GM21381 (cell line): ENCODE measurements at regions not wholly inside any gene's neighbourhood (a gene's known extent, or its start where the extent isn't known, plus 50 kb on each side); places are given as distances from the start of the nearest gene placed in this dataset.
"Not testable (repeated sequence)": the region's sequence is repeated elsewhere in the genome, so short reads cannot be mapped to it uniquely, and the experiment has no call there.

Experiments used
- ATAC-seq: cut with Tn5 transposase; IDR thresholded peaks from one replicate; pipeline ENCODE4 v1.9.1; 2021; ENCODE audit warnings: mild to moderate bottlenecking, moderate library complexity; ENCODE audit not compliant: unreplicated experiment

GRCh38 chr22:25482091-25482760 lies 82.2 kb upstream of the GRK3 start:
- no peak for ATAC-seq

- no peak for ATAC-seq
These were observed 81.4 kb upstream of the GRK3 start for GRCh38 chr22:25482868-25483639.

DNA sequence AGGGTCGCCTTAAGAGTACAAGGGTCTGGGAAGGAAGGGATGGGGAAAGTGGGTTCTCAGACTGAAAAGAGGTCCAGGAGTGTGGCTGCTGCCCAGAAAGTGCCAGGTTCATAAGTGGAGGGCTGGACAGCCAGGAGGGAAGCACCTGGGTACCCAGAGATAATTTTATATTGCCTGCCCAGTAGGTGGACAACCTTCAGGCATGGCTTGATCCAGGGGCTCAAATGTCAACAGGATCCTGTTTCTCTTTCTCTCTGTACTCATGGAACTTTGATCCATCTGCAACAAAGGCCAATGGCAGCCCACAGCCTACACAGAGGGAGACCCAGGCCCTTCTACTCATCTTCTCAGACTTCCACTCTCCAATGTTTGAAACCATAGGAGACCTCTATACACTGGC lies 80.5 kb upstream of the GRK3 start:
- ATAC-seq, result no peak

DNA sequence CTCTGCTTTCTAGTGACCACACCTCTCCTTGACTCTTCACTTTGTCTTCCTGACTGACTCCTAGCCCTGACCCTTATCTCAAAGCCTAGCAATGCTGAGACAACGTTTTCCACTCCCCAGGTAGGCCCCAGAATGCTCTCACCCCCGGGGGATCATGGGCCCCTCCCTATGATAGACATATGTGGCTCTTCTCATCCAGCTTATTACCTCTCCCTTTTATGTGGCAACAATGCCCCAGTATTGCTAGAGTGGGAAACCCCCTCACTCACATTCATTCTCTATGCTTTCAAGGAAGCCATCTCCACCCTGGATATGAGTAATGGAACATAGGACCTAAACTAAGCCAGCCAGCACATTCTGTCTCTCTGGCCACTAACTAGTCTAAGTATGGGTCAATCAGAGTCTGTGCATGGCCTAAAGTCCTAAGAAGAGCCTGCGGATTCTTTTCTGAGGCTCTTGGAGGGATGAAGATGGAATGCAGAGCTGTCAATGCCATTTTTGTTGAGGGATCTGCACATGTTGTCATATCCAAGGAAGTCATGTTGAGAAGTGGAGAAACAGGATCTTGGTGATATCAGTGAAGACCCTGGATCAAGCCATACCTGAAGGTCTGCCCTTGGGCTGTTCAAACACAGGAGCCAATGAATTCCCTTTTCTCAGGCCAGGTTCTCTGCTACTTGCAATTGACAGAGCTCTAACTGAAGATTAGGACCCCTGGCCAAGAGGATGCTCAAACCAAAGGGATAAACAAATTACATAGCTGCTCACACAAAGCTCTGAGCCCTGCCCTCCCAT lies 79.8 kb upstream of the GRK3 start:
- no peak for ATAC-seq

GRCh38 chr22:25485626-25486545 lies 78.6 kb upstream of the GRK3 start:
- ATAC-seq, result peak; percentile 55

- no peak for ATAC-seq
These were observed 77.0 kb upstream of the GRK3 start for GRCh38 chr22:25487508-25487907.

GRCh38 chr22:25488244-25489020 lies 76.0 kb upstream of the GRK3 start:
- ATAC-seq, result no peak

- no peak for ATAC-seq
These were observed 74.5 kb upstream of the GRK3 start for GRCh38 chr22:25489947-25490346.

DNA sequence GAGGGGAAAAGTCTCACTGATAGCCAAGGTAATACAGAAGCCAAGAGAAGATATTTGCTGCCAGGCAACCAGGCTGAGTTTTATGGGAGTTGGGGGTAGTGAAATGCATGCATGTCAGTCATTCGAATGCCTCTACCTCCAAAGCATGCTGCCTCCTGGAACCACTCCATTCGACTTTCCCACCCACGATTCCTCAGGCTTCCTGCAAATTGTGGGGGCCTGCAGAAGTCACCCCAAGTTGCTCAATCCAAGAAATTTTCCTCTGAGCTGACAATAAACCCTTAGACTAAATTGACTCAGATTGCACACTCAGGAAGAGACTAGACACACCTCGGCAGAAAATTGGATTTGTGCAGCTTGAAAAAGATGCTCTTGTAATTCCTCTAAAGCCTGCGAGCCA lies 73.6 kb upstream of the GRK3 start:
- no peak for ATAC-seq

DNA sequence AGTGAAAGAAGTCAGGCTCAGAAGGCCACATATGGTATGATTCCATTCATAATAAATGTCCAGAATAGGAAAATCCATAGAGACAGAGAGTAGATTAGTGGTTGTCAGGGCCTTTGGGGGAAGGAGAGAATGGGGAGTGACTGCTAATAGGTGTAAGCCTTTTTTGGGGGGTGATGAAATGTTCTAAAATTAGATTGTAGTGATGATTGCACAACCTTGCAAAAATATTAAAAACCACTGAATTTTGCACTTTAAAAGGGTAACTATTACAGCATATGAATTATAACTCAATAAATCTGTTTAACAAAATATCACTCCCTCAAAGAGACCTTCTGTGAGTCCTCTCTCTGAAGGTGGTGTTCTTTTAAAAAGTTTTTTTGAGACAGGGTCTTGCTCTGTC lies 72.3 kb upstream of the GRK3 start:
- ATAC-seq, result no peak

DNA sequence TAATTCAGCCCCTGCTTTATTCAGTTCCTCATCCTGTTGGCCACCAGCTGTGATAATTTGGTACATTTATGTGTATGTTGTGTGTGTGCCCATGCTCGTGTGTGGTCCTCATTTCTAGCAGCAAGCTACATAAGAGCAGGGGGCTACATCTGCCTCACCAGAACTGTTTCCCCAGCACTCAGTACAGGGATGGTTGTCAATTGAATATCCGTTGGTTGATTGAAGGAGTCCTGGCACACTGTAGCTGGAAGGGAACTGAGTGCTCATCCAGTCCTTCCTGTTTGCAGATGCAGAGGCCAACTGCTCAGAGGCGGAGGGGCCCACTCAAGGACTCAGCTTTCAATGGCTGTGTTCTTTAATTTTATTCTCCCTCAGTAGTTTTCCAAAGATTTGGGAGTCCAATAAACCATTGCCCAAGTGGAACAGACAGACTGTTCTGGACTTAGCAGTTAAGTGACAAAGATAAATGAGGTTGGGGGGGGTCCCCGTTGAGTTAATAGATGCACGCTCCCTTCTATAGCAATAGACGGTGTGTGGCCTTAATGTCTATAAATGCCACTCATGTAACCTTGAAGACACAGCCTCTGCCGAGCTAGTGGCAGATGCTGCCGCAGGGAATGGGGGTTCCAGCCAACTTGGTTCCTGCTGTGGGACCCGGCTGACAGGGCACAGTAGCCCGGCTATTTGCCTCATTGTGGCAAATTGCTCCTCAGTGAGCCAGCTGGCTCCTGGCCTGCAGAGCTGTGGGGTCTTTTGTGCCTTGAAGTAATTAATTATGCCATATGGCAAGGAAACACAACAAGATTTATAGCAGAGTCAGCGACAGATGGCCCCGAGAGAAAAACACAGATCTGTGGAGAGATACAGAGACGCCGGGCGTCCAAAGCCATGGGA lies 71.4 kb upstream of the GRK3 start:
- ATAC-seq, result no peak

GRCh38 chr22:25493794-25494193 lies 70.7 kb upstream of the GRK3 start:
- ATAC-seq, result no peak

GRCh38 chr22:25494774-25495173 lies 69.7 kb upstream of the GRK3 start:
- ATAC-seq, result peak; percentile 90

GRCh38 chr22:25495285-25495684 lies 69.2 kb upstream of the GRK3 start:
- no peak for ATAC-seq

- ATAC-seq, result no peak
These were observed 67.9 kb upstream of the GRK3 start for GRCh38 chr22:25496396-25497064.

DNA sequence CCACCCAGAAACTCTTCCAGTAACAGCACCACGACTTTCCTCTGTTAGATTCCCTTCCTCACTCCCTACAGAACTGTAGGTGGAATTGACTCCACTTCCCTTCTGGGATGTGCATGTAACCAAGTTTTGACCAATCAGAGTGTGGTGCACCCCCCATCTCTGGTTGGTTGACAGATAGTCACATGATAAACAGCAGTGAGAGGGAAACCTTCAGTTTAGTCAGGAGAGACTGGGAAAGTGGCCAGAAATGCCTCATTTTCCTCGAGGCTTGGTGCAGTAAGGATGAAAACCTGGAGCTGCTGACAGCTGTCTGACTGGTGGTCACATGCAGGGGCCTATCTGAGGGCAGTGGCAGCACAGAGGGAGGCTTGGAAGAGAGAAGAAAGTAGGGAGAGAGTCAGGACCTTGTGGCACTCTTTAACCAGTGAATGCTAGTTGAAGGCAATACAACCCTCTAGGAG lies 67.3 kb upstream of the GRK3 start:
- no peak for ATAC-seq

- ATAC-seq, result no peak
These were observed 66.8 kb upstream of the GRK3 start for GRCh38 chr22:25497716-25498115.

GRCh38 chr22:25500671-25501070 lies 63.8 kb upstream of the GRK3 start:
- not testable (repeated sequence) for ATAC-seq
